K562 (cell line): ENCODE measurements at regions not wholly inside any gene's neighbourhood (a gene's known extent, or its start where the extent isn't known, plus 50 kb on each side); places are given as distances from the start of the nearest gene placed in this dataset.

Source experiments
- ATAC-seq: fragments of 200-7000 bp; cut with Tn5 transposase; 3 replicates; pipeline ENCODE4 v1.9.1; 2020; ENCODE audit warnings: moderate library complexity
- BruUV-seq: library from RNA; stranded (reverse); fragments of 400-500 nt; replicated peaks from 2 replicates; lab custom pipeline; 2021; lab: Mats Ljungman, UMichigan
- CTCF ChIA-PET: fragments of 300-600 bp; formaldehyde crosslinking; extraction: SDS; loops from one replicate; lab custom pipeline; 2021; ENCODE audit warnings: low intra/inter-chr PET ratio; lab: Yijun Ruan, JAX
- POLR2A ChIA-PET: fragments of 300-600, 350-650 bp; sonication (Branson Sonifier 250); formaldehyde crosslinking; extraction: SDS; loops from one replicate; lab custom pipeline; 2021; ENCODE audit warnings: antibody characterized with exemption, inconsistent platforms; lab: Yijun Ruan, JAX
- DNase-seq, 4 experiments: peaks; one replicate each; pipeline versions ENCODE4 v3.0.0 to v3.0.0-alpha.2; 2011 to 2018; ENCODE audit warnings: low spot score in 3 of 4, mixed read lengths in 3 of 4; ENCODE audit errors: extremely low read depth in 1 of 4
- FAIRE-seq: peaks from 2 replicates; lab custom pipeline; 2011; peaks lifted over from hg19 to GRCh38; lab: Jason Lieb, UNC
- H2AFZ ChIP-seq: 2 replicates; pipeline ENCODE4 v1.6.0; 2011; ENCODE audit warnings: low read depth, low read length, control low read depth, inconsistent platforms
- H3K27ac ChIP-seq: fragments of 200-600 bp; 3 replicates; pipeline ENCODE4 v1.8.0; 2011; ENCODE audit warnings: low read depth, mild to moderate bottlenecking, control low read depth, inconsistent platforms, low read length, moderate library complexity, mixed read lengths; ENCODE audit errors: extremely low read depth
- H3K27me3 ChIP-seq, 2 experiments: fragments of 300-600 bp in 1 of 2; 2 replicates in 1 of 2; 3 replicates in 1 of 2; pipeline versions ENCODE4 v1.6.0 to v1.8.0; 2011; ENCODE audit warnings: inconsistent platforms in 2 of 2, low read length in 2 of 2, mild to moderate bottlenecking in 1 of 2, mixed read lengths in 1 of 2, moderate library complexity in 1 of 2; ENCODE audit not compliant: control insufficient read depth in 2 of 2, insufficient read depth in 2 of 2
- H3K36me3 ChIP-seq: fragments of 300-600 bp; 3 replicates; pipeline ENCODE4 v1.8.0; 2011; ENCODE audit warnings: mild to moderate bottlenecking, low read length, inconsistent platforms; ENCODE audit not compliant: control insufficient read depth, insufficient read depth
- H3K4me1 ChIP-seq, 2 experiments: fragments of 200-600 bp in 1 of 2; replicated peaks in 1 of 2; 2 replicates in 1 of 2; 3 replicates in 1 of 2; pipeline versions ENCODE4 v1.5.1 to v1.8.0; 2011; ENCODE audit warnings: inconsistent platforms in 2 of 2, low read length in 2 of 2, mild to moderate bottlenecking in 1 of 2, mixed read lengths in 1 of 2, moderate library complexity in 1 of 2; ENCODE audit not compliant: control insufficient read depth in 2 of 2, insufficient read depth in 2 of 2
- H3K4me2 ChIP-seq: 2 replicates; pipeline ENCODE4 v1.6.1; 2011; ENCODE audit warnings: low read length, control low read depth, inconsistent platforms, mixed read lengths; ENCODE audit not compliant: insufficient read depth
- H3K4me3 ChIP-seq: fragments of 200-600 bp; sonication (generic), shearing (Covaris generic); 2 replicates; pipeline ENCODE4 v1.5.1; 2016; ENCODE audit warnings: control low read depth, inconsistent platforms
- H3K79me2 ChIP-seq: fragments of 200-600 bp; 3 replicates; pipeline ENCODE4 v1.8.0; 2011; ENCODE audit warnings: low read length, inconsistent platforms; ENCODE audit not compliant: control insufficient read depth, insufficient read depth
- H3K9ac ChIP-seq, 2 experiments: 2 replicates each; pipeline versions ENCODE4 v1.6.0 to v1.6.1; 2011; ENCODE audit warnings: low read depth in 2 of 2, low read length in 2 of 2, control low read depth in 1 of 2, inconsistent platforms in 1 of 2, mild to moderate bottlenecking in 1 of 2, mixed read lengths in 1 of 2; ENCODE audit not compliant: insufficient read depth in 1 of 2
- H3K9me1 ChIP-seq: one replicate; pipeline ENCODE4 v1.6.0; 2011; ENCODE audit warnings: inconsistent platforms, mild to moderate bottlenecking, low read length, moderate library complexity; ENCODE audit not compliant: control insufficient read depth, insufficient read depth
- H3K9me3 ChIP-seq: replicated peaks from 2 replicates; pipeline ENCODE4 v1.5.1; 2011; ENCODE audit warnings: low read depth, low read length, inconsistent platforms; ENCODE audit not compliant: control insufficient read depth, insufficient read depth
- H4K20me1 ChIP-seq: replicated peaks from 2 replicates; pipeline ENCODE4 v1.6.1; 2011; ENCODE audit warnings: low read length, inconsistent platforms, mixed read lengths; ENCODE audit not compliant: control insufficient read depth, insufficient read depth
- BCLAF1 ChIP-seq, 2 experiments: fragments of 450-650 bp in 1 of 2; IDR thresholded peaks; 2 replicates each; pipeline ENCODE4 v1.6.1; 2011 to 2017; ENCODE audit warnings: low read depth in 2 of 2, antibody characterized with exemption in 1 of 2, borderline replicate concordance in 1 of 2, low read length in 1 of 2, mild to moderate bottlenecking in 1 of 2, mixed read lengths in 1 of 2; ENCODE audit not compliant: control insufficient read depth in 1 of 2
- ERF ChIP-seq: fragments of 450-650 bp; formaldehyde crosslinking; IDR thresholded peaks from 2 replicates; pipeline ENCODE4 v1.4.0; 2020; ENCODE audit warnings: mild to moderate bottlenecking, mixed read lengths
- FOSL1 ChIP-seq: fragments of 200-800 bp; sonication (Bioruptor generic); conservative IDR thresholded peaks from 2 replicates; pipeline ENCODE4 v1.6.1; 2016; ENCODE audit warnings: missing genetic modification characterization, missing compliant biosample characterization
- FOXA3 ChIP-seq, 2 experiments: fragments of 450-650 bp in 1 of 2; sonication (generic) in 1 of 2; formaldehyde crosslinking; IDR thresholded peaks in 1 of 2; conservative IDR thresholded peaks in 1 of 2; 2 replicates each; pipeline versions ENCODE4 v1.4.0 to v1.8.0; 2020 to 2022; ENCODE audit warnings: mild to moderate bottlenecking in 2 of 2, missing genetic modification reagents in 1 of 2
- KAT2B ChIP-seq: IDR thresholded peaks from one replicate; pipeline ENCODE4 v1.6.1; 2012; ENCODE audit warnings: low read depth, mild to moderate bottlenecking, control low read depth, inconsistent platforms, low read length, moderate library complexity
- NEUROD1 ChIP-seq: fragments of 150-350 bp; IDR thresholded peaks from 2 replicates; pipeline ENCODE4 v1.6.1; 2014; ENCODE audit warnings: borderline replicate concordance, low read length, low read depth; ENCODE audit not compliant: partially characterized antibody
- SRSF3 ChIP-seq: fragments of 200-400 bp; formaldehyde crosslinking; IDR thresholded peaks from 2 replicates; pipeline ENCODE4 v1.6.1; 2016; ENCODE audit warnings: mild to moderate bottlenecking, low read length, moderate library complexity; ENCODE audit not compliant: insufficient read depth
- ZNF239 ChIP-seq: fragments of 250-450 bp; sonication (Bioruptor Pico); IDR thresholded peaks from 2 replicates; pipeline ENCODE4 v1.4.0; 2020; ENCODE audit warnings: mild to moderate bottlenecking
- WGBS: fragments of 100-300 bp; shearing (Covaris generic); methylation state at CpG from one replicate; pipeline ENCODE4 v1.1.6; 2016; ENCODE audit warnings: low coverage, mixed read lengths; ENCODE audit not compliant: insufficient coverage; ENCODE audit errors: missing lambda C conversion rate; 5-methylcytosine and 5-hydroxymethylcytosine counted together
- in situ Hi-C: fragments of 300-500 bp; cut with MboI; formaldehyde crosslinking; loops from 4 replicates; pipeline ENCODE4 v1.15.0; 2018; ENCODE audit warnings: inconsistent platforms, mixed read lengths
- intact Hi-C: fragments of 100-400 bp; cut with micrococcal nuclease; formaldehyde crosslinking; loops from 2 replicates; pipeline ENCODE4 v1.14.2; 2022
- TF ChIP-seq, protein P1 (sequence below), 2 experiments: fragments of 450-650 bp; IDR thresholded peaks; 2 replicates each; pipeline ENCODE4 v1.6.1; 2016; ENCODE audit warnings: mild to moderate bottlenecking in 2 of 2, borderline replicate concordance in 1 of 2, low read depth in 1 of 2, moderate library complexity in 1 of 2

GRCh38 chr6:80503660-80504059, 397.2 kb downstream of the BCKDHB start (continued):
- no peak for TF ChIP-seq BCLAF1 (IDR thresholded peaks at IDR 0.05; ENCODE audit: borderline replicate concordance in 1 of 2, control insufficient read depth in 1 of 2, low read depth in 2 of 2, low read length in 1 of 2)
- TF ChIP-seq NEUROD1, result no peak
- no peak for TF ChIP-seq FOXA3 (CRISPR knock-in tag; conservative IDR thresholded peaks at IDR 0.05 in 1 of 2, IDR thresholded peaks at IDR 0.05 in 1 of 2)
- no peak for TF ChIP-seq FOSL1 (tag)
- TF ChIP-seq ERF (CRISPR knock-in tag), result no peak

GRCh38 chr6:80502871-80503270, 396.4 kb downstream of the BCKDHB start:
- intact Hi-C loops (no loop called here), in situ Hi-C loops (no loop called here)
- BruUV-seq, result no TSS peak
- H3K9me1 ChIP-seq, result no peaks in the 10 kb centered on the region
- H3K79me2 ChIP-seq, result no peaks in the 10 kb centered on the region
- no peaks in the 10 kb centered on the region for H3K4me1 ChIP-seq
- H4K20me1 ChIP-seq, result no peaks in the 10 kb centered on the region
- H3K4me3 ChIP-seq, result no peak overlapping the region
- no peak for DNase-seq
- H3K27me3 ChIP-seq, result no peaks in the 10 kb centered on the region
- no peak overlapping the region for H3K27ac ChIP-seq
- POLR2A ChIA-PET, result no interaction called here
- no peak for ATAC-seq
- CTCF ChIA-PET, result no interaction called here
- no peak for FAIRE-seq
- no peak overlapping the region for H2AFZ ChIP-seq
- H3K36me3 ChIP-seq, result no peaks in the 10 kb centered on the region
- 0% methylated on average over 1 of the region's 1 CpG for WGBS
- H3K4me2 ChIP-seq, result no peak overlapping the region
- no peak overlapping the region for H3K9ac ChIP-seq
- no peaks in the 10 kb centered on the region for H3K9me3 ChIP-seq
- TF ChIP-seq SRSF3 (no peak), KAT2B (no peak), ZNF239 (no peak)
- TF ChIP-seq, protein P1, sequence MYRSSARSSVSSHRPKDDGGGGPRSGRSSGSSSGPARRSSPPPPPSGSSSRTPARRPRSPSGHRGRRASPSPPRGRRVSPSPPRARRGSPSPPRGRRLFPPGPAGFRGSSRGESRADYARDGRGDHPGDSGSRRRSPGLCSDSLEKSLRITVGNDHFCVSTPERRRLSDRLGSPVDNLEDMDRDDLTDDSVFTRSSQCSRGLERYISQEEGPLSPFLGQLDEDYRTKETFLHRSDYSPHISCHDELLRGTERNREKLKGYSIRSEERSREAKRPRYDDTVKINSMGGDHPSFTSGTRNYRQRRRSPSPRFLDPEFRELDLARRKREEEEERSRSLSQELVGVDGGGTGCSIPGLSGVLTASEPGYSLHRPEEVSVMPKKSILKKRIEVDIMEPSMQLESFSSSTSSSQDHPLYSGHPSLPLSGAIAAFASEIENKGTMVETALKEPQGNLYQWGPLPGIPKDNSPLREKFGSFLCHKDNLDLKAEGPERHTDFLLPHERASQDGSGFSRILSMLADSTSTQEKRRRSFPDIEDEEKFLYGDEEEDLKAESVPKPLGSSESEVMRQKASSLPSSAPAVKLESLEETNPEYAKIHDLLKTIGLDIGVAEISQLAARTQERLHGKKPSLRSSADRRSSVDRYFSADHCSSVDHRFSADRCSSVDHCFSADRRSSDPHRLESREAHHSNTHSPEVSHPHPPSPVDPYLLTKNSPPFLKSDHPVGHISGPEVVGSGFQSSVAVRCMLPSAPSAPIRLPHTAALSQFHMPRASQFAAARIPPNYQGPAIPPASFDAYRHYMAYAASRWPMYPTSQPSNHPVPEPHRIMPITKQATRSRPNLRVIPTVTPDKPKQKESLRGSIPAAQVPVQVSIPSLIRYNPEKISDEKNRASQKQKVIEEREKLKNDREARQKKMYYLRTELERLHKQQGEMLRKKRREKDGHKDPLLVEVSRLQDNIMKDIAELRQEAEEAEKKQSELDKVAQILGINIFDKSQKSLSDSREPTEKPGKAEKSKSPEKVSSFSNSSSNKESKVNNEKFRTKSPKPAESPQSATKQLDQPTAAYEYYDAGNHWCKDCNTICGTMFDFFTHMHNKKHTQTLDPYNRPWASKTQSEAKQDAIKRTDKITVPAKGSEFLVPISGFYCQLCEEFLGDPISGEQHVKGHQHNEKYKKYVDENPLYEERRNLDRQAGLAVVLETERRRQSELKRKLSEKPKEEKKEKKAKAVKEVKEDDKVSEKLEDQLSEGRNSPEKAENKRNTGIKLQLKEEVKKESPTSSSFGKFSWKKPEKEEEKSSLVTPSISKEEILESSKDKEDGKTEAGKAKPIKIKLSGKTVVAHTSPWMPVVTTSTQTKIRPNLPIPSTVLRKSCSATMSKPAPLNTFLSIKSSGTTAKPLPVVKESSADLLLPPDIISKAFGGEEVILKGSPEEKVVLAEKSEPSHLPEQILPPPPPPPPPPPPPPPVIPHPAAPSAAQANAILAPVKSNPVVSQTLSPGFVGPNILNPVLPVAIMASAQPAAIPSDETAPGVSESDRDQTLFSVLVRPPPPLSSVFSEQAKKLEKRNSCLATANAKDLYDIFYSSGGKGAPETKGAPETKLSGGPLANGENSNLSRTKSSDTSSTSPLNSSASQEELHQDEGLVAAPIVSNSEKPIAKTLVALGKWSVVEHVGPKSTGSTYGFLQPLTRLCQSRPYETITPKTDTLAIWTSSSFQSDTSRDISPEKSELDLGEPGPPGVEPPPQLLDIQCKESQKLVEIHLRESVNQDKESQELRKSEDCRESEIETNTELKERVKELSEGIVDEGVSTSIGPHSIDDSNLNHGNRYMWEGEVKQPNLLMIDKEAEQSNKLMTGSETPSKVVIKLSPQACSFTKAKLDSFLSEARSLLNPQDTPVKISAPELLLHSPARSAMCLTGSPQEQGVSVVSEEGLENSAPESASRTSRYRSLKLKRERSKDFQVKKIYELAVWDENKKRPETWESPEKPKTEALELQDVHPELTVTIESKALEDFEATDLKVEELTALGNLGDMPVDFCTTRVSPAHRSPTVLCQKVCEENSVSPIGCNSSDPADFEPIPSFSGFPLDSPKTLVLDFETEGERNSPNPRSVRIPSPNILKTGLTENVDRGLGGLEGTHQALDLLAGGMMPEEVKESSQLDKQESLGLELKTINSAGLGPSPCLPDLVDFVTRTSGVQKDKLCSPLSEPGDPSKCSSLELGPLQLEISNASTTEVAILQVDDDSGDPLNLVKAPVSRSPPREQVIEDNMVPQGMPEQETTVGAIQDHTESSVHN (IDR thresholded peaks at IDR 0.05; ENCODE audit: borderline replicate concordance in 1 of 2, low read depth in 1 of 2), result no peak
